ACC112 (cell line): ENCODE measurements at regions not wholly inside any gene's neighbourhood (a gene's known extent, or its start where the extent isn't known, plus 50 kb on each side); places are given as distances from the start of the nearest gene placed in this dataset.

ENCODE experiments used
- H2AFZ ChIP-seq: fragments of 200-600 bp; sonication (generic); one replicate; pipeline ENCODE4 v1.6.0; 2017; ENCODE audit warnings: antibody characterized with exemption, low read length; ENCODE audit not compliant: unreplicated experiment
- H3K27ac ChIP-seq: fragments of 200-600 bp; sonication (generic); 2 replicates; pipeline ENCODE4 v1.5.1; 2014; ENCODE audit warnings: low read depth, mild to moderate bottlenecking, antibody characterized with exemption, low read length, moderate library complexity
- H3K27me3 ChIP-seq: fragments of 200-600 bp; sonication (generic); 2 replicates; pipeline ENCODE4 v1.6.1; 2014; ENCODE audit warnings: mild to moderate bottlenecking, antibody characterized with exemption, low read length, moderate library complexity, mixed read lengths; ENCODE audit not compliant: insufficient read depth
- H3K36me3 ChIP-seq: fragments of 200-600 bp; sonication (generic); 2 replicates; pipeline ENCODE4 v1.6.1; 2016; ENCODE audit warnings: mild to moderate bottlenecking, antibody characterized with exemption, low read length, moderate library complexity, mixed read lengths; ENCODE audit not compliant: insufficient read depth
- H3K4me1 ChIP-seq: fragments of 200-600 bp; sonication (generic); one replicate; pipeline ENCODE4 v1.6.1; 2016; ENCODE audit warnings: low read length, mixed read lengths; ENCODE audit not compliant: insufficient read depth, unreplicated experiment, control insufficient read depth
- H3K4me3 ChIP-seq: fragments of 200-600 bp; sonication (generic); 2 replicates; pipeline ENCODE4 v1.5.1; 2014; ENCODE audit warnings: mild to moderate bottlenecking, low read depth, low read length
- H3K79me2 ChIP-seq: fragments of 200-600 bp; sonication (generic); one replicate; pipeline ENCODE4 v1.6.0; 2016; ENCODE audit warnings: low read length; ENCODE audit not compliant: control insufficient read depth, unreplicated experiment, insufficient read depth

- Histone ChIP-seq H2AFZ (no peak overlapping the region), H3K27ac (no peak overlapping the region), H3K4me3 (no peak overlapping the region), H3K4me1 (no peaks in the 10 kb centered on the region), H3K79me2 (no peaks in the 10 kb centered on the region), H3K27me3 (0 out of 2 replicates have a peak, but pooled peaks cover 6% of the 10 kb centered on the region), H3K36me3 (no peaks in the 10 kb centered on the region)
Observed at GRCh38 chr2:6747433-6747832, 118.3 kb downstream of the CMPK2 start.

DNA sequence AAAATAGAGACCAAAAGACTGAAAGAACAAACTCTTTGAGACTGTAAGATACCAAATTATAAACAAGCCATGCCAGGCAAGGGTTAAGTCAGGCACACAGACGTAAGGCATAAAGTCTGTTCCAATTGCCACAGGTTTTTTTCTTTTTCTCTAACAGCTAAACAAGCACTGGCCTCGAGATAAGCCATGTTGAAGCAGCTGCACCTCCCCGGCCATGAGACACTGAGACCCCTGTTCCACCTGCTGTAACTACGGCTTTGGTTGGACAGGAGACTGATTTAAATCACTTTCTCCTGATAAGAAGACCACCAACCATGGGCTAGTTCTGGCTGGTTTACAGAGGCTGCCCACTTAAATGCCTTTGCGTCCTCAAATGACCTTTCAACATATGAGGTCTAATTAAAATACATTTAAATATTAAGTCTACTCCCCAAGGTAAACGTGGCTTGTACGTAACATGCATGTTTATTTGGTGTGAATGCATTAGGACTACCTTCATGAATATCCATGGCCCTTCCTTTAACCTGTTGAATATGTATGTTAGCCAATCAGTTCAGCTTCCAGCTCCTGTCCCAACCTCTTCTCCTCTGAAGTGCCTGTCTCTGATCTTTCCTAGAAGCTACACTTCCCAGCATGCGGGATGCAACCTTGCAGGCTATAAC, 117.2 kb downstream of the CMPK2 start:
- Histone ChIP-seq H3K79me2 (no peaks in the 10 kb centered on the region), H3K4me3 (no peak overlapping the region), H3K27me3 (0 out of 2 replicates have a peak, but pooled peaks cover 6% of the 10 kb centered on the region), H2AFZ (no peak overlapping the region), H3K4me1 (no peaks in the 10 kb centered on the region), H3K36me3 (no peaks in the 10 kb centered on the region), H3K27ac (no peak overlapping the region)

DNA sequence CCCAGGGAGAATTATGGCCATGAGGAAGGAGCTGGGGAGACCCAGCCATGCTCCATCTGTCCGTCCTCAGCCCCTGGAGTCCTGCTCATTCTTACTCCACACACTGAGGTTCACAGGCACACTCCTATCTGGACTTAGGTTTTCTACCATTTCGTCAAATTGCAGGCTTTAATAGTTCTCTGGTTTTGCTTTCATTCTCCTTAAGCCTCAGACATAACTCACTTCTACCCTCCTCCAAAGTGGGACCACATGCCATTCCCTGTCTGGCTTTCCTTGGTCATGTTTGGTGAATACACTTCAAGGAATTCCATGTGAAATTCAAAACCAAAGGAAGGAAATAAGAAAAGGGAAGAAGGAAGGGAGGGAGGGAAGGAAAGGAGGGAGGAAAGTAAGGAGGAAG, 115.7 kb downstream of the CMPK2 start:
- Histone ChIP-seq H2AFZ (no peak overlapping the region), H3K27me3 (peaks cover 6% of the 10 kb centered on the region; the same call in 1 of the 2 replicates), H3K27ac (no peak overlapping the region), H3K4me1 (no peaks in the 10 kb centered on the region), H3K79me2 (no peaks in the 10 kb centered on the region), H3K36me3 (no peaks in the 10 kb centered on the region), H3K4me3 (no peak overlapping the region)

DNA sequence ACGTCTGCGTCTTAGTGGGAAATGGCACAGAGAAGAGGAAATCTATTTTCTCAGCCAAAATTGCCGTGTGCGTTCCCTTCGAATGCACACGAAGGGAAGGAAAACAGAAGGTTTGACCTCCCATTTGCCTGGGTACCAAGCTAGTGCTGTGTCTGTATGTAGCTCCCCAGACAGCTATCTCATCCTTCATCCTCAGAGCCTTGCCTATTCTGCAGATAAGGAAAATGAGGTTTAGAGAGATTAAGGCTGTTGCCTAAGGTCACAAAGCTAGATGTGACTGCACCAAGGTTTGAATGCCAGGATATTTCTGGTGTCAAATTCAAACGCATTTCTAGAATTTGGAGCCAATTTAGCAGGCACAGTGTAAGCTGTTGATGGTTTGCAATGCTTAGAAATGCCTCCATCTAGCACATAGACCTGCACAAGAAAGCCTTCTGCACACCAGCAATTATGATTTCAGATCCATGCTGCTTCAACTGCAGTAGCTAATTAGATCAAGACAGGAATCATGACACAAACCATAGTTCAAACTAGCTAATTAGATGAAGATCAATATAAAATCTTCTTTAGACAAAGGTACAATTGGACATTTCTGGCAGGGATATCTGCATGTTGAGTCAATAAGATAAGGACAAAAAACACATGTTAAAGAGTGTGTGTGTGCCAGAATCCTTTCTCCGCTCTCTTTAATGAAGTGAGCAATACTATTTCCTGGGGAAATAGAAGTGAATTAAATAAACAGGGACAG, 115.1 kb downstream of the CMPK2 start:
- no peak overlapping the region for H3K27ac ChIP-seq
- H3K36me3 ChIP-seq = no peaks in the 10 kb centered on the region
- H3K4me3 ChIP-seq = no peak overlapping the region
- H3K27me3 ChIP-seq = peaks cover 9% of the 10 kb centered on the region
- no peaks in the 10 kb centered on the region for H3K79me2 ChIP-seq
- no peak overlapping the region for H2AFZ ChIP-seq
- H3K4me1 ChIP-seq = no peaks in the 10 kb centered on the region

- no peaks in the 10 kb centered on the region for H3K4me1 ChIP-seq
- no peaks in the 10 kb centered on the region for H3K36me3 ChIP-seq
- H3K27me3 ChIP-seq = peaks cover 9% of the 10 kb centered on the region
- no peak overlapping the region for H3K4me3 ChIP-seq
- H3K27ac ChIP-seq = no peak overlapping the region
- no peak overlapping the region for H2AFZ ChIP-seq
- no peaks in the 10 kb centered on the region for H3K79me2 ChIP-seq
Observed at GRCh38 chr2:6754419-6754818, 111.3 kb downstream of the CMPK2 start.

- Histone ChIP-seq H3K27ac (no peak overlapping the region), H3K36me3 (no peaks in the 10 kb centered on the region), H2AFZ (no peak overlapping the region), H3K27me3 (peaks cover 8% of the 10 kb centered on the region), H3K4me1 (no peaks in the 10 kb centered on the region), H3K4me3 (no peak overlapping the region), H3K79me2 (no peaks in the 10 kb centered on the region)
Observed at GRCh38 chr2:6755456-6755855, 110.3 kb downstream of the CMPK2 start.

DNA sequence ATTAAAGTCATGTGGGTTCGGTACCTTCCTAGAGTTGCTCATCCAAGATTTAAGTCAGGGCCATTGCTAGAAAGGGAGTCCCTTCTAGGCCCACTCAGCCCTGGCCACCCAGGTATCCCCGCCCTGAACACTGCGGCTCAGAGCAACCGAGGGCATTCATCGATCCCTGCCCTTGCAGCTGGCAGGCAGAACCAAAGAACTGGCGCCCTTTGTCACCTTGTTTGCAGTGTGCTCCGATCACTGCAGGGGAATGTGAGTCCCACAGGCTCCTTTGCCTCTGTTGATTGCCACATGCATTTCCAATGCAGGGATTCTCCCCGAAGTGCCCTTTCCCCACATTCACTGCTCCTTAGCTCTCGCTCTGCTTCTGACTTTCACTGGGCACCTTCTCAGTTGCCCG, 108.5 kb downstream of the CMPK2 start:
- H3K4me3 ChIP-seq = no peak overlapping the region
- H3K79me2 ChIP-seq = no peaks in the 10 kb centered on the region
- H2AFZ ChIP-seq = no peak overlapping the region
- H3K4me1 ChIP-seq = no peaks in the 10 kb centered on the region
- H3K27ac ChIP-seq = no peak overlapping the region
- H3K36me3 ChIP-seq = no peaks in the 10 kb centered on the region
- H3K27me3 ChIP-seq = peaks cover 3% of the 10 kb centered on the region

DNA sequence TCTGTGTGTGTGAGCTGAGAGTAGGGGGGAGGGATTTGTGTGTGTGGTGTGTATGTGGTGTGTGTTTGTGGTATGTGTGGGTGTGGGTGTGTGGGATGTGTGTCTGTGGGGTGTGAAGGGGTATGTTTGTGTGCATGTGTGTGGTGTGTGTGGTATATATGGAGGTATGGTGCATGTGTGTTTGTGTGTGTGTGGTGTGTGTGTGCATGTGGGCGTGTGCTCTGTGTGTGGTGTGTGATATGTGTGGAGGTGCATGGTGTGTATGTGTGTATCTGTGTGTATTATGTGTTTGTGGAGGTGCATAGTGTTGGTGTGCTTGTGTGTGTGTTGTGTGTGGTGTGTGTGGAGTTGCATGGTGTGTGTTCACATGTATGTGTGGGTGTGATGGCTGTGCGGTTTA, 106.0 kb downstream of the CMPK2 start:
- no peaks in the 10 kb centered on the region for H3K79me2 ChIP-seq
- no peak overlapping the region for H2AFZ ChIP-seq
- H3K4me3 ChIP-seq = no peak overlapping the region
- H3K27me3 ChIP-seq = peaks cover 3% of the 10 kb centered on the region
- H3K36me3 ChIP-seq = no peaks in the 10 kb centered on the region
- H3K27ac ChIP-seq = no peak overlapping the region
- no peaks in the 10 kb centered on the region for H3K4me1 ChIP-seq

- Histone ChIP-seq H3K36me3 (no peaks in the 10 kb centered on the region), H3K27me3 (peaks cover 3% of the 10 kb centered on the region), H2AFZ (no peak overlapping the region), H3K79me2 (no peaks in the 10 kb centered on the region), H3K27ac (no peak overlapping the region), H3K4me1 (no peaks in the 10 kb centered on the region), H3K4me3 (no peak overlapping the region)
Observed at GRCh38 chr2:6760132-6760531, 105.6 kb downstream of the CMPK2 start.

GRCh38 chr2:6764968-6765723, 100.6 kb downstream of the CMPK2 start:
- Histone ChIP-seq H3K27ac (no peak overlapping the region), H2AFZ (no peak overlapping the region), H3K36me3 (no peaks in the 10 kb centered on the region), H3K27me3 (no peaks in the 10 kb centered on the region), H3K4me1 (no peaks in the 10 kb centered on the region), H3K4me3 (no peak overlapping the region), H3K79me2 (no peaks in the 10 kb centered on the region)
